GM13977 (cell line): ENCODE measurements at regions not wholly inside any gene's neighbourhood (a gene's known extent, or its start where the extent isn't known, plus 50 kb on each side); places are given as distances from the start of the nearest gene placed in this dataset.
A peak's percentile ranks its signal among the peaks of the same experiment; 100 is the strongest.
"Not testable (repeated sequence)": the region's sequence is repeated elsewhere in the genome, so short reads cannot be mapped to it uniquely, and the experiment has no call there.

Source experiments
- DNase-seq: peaks from one replicate; pipeline ENCODE4 v3.0.0; 2012; ENCODE audit warnings: low spot score
- in situ Hi-C: fragments of 300-500 bp; cut with MboI; formaldehyde crosslinking; loops from one replicate; pipeline ENCODE4 v1.12.0; 2022; ENCODE audit warnings: low sequenced_read_pairs, low pct_unique_long_range_greater_than_20kb, mixed read lengths, inconsistent platforms; ENCODE audit not compliant: unreplicated experiment
- TF ChIP-seq, protein P1 (sequence below): IDR thresholded peaks from 2 replicates; pipeline ENCODE4 v1.5.1; 2012; ENCODE audit warnings: mild to moderate bottlenecking, control low read depth; ENCODE audit not compliant: insufficient read depth; ENCODE audit errors: extremely low read depth, missing control alignments

DNA sequence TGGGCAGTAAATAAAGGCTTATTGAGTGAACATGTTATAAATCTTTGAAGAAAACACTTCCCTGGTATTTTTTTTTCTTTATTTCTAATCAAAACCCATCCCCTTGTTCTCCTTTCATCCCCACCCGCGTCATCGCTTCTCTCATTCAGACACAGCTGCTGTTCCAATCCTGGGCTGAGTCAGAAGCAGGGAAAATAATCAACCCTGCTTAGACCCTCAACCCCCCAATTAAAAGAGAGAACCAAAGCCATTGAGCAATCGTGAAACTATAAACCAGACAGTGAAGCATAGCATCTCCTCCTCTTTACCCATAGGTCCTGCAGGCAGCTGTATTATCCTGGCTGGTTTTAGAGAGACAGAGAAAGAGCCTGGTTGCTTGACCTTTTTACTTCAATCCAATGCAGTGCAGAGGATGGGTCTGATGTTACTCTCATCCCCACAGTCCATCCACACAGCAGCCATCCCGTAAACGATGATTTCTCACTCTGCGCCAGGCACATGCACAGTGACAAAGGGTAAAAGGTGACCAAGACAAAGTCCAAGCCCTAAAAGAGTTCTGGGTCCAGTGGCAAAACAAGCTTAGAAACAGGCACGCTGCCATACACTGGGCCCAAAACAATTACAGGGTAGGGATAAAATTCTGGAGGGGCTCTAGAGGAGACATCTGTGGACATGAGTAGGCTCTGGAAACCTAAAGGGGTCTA, 238.3 kb downstream of the GALC start:
- no peak for DNase-seq
- TF ChIP-seq, protein P1, sequence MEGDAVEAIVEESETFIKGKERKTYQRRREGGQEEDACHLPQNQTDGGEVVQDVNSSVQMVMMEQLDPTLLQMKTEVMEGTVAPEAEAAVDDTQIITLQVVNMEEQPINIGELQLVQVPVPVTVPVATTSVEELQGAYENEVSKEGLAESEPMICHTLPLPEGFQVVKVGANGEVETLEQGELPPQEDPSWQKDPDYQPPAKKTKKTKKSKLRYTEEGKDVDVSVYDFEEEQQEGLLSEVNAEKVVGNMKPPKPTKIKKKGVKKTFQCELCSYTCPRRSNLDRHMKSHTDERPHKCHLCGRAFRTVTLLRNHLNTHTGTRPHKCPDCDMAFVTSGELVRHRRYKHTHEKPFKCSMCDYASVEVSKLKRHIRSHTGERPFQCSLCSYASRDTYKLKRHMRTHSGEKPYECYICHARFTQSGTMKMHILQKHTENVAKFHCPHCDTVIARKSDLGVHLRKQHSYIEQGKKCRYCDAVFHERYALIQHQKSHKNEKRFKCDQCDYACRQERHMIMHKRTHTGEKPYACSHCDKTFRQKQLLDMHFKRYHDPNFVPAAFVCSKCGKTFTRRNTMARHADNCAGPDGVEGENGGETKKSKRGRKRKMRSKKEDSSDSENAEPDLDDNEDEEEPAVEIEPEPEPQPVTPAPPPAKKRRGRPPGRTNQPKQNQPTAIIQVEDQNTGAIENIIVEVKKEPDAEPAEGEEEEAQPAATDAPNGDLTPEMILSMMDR, result no peak
- in situ Hi-C loops, result no loop called here

DNA sequence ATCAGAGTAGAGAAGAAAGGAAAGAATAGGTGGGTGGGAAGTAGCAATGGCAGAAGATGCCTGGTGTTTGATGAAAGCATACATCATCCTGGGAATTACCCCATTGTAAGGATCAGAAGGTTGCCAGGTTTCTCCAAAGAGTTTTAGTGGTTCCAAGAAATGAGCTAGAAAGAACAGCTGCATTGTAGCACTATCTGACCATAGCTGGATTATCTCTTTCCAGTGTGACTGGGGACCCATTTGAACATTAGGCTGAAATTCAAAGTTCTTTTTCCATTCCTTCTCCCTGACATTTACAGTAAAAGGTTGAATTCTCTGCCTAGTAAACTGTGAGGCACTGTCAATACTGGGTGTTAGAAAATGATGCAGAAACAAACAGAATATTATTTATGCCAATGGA, 244.4 kb downstream of the GALC start:
- in situ Hi-C loops, result no loop called here
- TF ChIP-seq, protein P1, result no peak
- no peak for DNase-seq

DNA sequence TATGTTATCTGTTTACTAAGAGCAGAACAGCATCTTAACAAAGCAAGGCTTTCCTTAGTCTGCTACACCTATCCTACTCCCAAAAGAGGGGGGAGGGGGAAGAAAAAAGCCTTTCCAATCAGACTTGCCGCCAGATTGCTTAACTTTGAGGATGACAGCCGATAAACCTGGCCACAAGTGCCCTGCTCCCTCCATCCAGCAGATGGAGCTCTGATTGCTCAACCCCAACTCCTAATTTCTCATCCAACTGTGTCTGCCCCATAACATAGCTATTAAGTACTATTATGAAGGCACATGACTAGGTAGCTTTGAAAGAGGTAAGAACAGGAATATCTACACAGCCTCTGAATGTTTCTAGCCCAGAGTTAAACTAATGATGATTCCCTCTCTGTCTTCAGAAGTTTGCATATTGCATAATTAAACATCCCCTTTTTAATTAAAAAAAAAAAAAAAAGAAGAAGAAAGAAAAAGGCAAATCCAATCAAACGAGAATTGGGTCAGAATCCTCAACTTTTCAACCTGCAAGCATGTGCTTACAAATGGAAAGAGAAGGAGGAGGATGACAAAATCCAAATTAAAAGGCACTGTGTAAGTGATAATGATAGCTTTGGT, 247.4 kb downstream of the GALC start:
- in situ Hi-C loops, result no loop called here
- peak; percentile 43 for DNase-seq
- TF ChIP-seq, protein P1, result peak; percentile 75

DNA sequence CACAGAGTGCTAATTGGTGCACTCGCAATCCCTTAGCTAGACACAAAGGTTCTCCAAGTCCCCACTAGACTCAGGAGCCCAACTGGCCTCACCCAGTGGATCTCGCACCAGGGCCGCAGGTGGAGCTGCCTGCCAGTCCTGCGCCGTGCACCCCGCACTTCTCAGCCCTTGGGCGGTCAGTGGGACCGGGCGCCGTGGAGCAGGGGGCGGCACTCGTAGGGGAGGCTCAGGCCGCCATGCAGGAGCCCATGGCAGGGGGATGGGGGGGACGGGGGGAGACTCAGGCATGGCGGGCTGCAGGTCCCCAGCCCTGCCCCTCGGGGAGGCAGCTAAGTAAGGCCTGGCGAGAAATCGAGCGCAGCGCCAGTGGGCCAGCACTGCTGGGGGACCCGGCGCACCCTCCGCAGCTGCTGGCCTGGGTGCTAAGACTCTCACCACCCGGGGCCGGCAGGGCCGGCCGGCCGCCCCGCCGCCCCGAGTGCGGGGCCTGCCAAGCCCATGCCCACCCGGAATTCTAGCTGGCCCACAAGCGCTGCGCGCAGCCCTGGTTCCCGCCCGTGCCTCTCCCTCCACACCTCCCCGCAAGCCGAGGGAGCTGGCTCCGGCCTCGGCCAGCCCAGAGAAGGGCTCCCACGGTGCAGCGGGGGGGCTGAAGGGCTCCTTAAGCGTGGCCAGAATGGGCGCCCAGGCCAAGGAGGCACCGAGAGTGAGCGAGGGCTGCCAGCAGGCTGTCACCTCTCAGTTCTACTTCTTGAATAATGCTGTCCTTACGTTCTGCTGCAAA, 258.2 kb downstream of the GALC start:
- in situ Hi-C loops, DNase-seq: not testable (repeated sequence)

DNA sequence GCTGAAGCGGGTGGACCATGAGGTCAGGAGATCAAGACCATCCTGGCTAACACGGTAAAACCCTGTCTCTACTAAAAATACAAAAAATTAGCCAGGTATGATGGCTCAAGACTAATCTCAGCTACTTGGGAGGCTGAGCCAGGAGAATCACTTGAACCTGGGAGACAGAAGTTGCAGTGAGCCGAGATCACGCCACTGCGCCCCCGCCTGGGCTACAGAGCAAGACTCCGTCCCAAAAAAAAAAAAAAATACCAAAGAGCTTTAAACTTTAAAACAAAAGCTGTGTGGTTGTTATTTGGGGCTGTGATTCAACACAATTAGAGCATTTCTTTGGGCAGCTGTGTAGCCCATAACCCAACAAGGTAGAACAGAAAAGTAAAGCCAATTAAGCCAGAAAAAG, 259.9 kb downstream of the GALC start:
- DNase-seq, in situ Hi-C loops: not testable (repeated sequence)

DNA sequence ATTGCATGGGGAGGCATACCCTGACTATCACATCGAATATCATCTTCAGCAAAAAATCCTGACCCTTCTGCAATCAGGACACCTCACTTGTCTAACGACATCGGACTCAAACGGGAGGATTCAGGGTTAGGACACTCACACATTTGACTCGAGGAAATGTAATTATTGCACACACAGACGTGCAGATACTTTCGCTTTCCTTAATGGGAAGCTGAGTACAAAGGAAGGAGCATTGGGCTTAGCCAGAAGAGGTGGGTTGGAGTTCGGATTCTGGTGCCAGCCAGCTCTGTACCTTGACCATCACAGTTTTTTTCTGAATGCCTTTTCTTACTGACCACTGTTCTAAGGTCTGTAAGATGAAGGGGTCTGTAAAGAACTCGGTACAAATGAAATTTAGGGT, 260.4 kb downstream of the GALC start:
- no peak for DNase-seq
- in situ Hi-C loops, result no loop called here
- TF ChIP-seq, protein P1, result no peak

DNA sequence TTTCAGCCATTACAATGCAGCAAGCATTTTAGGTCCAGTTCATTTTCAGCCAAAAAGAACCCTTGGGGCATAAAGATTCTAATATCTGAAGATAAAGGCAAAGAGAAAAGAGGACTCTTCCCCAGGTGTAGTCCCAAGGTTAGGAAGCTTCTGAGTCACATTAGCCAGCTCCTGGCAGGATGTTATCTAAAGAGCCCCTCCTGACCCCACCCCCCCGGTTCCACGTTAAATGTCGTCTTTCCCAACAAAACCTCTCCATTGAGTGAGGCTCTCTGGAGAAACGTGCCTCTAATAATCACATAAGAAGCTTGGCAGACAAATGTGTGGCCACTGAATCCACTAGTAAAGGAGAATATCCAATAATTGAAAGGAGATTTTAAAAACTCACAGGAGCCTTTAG, 267.7 kb downstream of the GALC start:
- DNase-seq, result no peak
- TF ChIP-seq, protein P1, result no peak
- in situ Hi-C loops, result no loop called here
